ENCODE measurements at regions not wholly inside any gene's neighbourhood (a gene's known extent, or its start where the extent isn't known, plus 50 kb on each side); places are given as distances from the start of the nearest gene placed in this dataset.
"Not testable (repeated sequence)": the region's sequence is repeated elsewhere in the genome, so short reads cannot be mapped to it uniquely, and the experiment has no call there.

DNA sequence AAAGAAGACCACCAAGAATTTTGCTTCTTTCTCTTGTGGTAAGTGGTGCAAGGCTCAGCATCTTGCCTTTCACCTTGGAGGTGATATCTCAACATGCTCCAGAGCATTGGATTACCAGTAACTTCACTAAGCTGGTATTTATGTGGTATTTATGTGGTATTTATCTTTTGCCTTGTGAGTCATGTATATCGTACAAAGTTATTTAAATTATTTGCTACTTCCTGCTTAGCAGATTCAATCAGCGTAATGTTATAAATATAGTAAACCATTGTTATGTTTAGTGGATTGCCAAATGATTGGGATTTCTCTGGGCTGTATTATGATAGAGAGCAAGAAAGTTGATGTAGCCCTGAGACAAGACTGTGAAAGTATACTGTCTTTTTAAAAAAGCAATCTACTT, 366.4 kb downstream of the IPO8 start:
- no peak for DNase-seq

- no peak for DNase-seq
Measured at GRCh38 chr12:30323008-30323407, 372.7 kb downstream of the IPO8 start.

DNA sequence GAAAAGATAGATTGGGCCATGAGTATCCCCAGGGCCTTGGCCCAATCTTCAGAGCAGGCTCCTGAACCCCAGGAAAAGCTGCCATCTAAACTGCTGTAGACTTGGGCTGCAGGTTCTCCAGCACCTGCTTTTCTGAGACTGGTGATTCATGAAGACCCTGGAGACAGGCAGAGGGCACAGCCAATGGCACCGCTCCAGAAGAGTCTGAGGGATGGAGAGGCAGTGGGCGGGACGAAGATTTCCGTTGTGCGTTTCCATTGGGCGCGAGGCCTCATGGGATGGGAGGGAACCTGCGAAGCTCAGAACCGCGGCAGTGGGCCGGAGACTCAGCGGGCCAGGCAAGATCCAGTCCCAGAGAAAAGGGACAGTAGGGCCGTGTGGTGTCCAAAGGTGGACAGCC, 375.1 kb downstream of the IPO8 start:
- DNase-seq = no peak

- no peak for DNase-seq
Measured at GRCh38 chr12:30314506-30315100, 381.1 kb downstream of the IPO8 start.

DNA sequence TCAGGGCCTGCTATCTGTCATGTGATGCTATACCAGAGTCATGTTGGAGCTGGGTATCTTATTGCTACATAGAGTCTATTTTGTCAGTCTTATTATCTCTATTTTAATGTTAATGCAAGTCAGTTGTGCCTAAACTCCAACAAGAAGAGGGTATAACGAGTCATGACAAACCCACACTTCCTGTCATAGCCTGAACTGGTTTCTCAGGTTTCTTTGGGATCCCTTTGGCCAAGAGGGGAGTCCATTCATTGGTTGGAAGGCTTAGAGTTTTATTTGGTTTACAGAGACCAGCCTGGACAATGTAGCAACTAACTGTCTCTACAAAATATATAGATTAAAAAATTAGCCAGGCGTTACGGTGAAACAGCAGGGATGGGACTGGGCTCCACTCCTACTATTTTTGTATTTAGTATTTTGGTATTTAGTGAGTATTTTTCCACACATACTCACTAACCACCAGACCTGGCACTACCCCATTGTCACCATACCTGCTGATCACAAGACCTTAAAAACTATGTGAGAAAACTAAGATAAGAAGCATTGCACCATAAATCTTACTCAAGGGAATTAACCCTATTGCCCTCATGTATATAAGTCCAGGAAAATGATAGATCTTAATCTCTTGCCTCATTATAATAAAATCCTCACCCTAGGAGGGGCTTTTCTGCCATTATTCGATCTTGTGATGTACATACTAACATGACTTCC, 387.5 kb downstream of the IPO8 start:
- no peak for DNase-seq

DNA sequence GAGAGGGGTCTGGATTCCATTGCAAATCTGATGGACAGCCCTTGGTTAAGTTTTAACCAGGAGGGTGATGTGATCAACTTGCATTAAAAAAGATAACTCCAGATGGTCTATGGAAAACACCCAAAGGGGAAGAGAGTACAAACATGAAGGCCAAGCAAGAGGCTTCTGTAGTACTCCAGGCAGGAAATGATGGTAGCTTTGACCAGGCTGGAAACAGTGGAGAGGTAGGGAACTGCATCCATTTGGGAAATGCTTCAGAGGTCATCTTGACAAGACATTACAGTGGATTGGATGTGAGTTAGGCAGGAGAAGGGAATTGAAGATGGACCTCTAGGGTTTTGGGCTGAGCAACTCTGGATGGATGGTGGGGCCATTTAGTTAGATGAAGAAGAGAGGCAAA, 391.1 kb downstream of the IPO8 start:
- DNase-seq = no peak

- DNase-seq = no peak
Measured at GRCh38 chr12:30301291-30301690, 394.4 kb downstream of the IPO8 start.

DNA sequence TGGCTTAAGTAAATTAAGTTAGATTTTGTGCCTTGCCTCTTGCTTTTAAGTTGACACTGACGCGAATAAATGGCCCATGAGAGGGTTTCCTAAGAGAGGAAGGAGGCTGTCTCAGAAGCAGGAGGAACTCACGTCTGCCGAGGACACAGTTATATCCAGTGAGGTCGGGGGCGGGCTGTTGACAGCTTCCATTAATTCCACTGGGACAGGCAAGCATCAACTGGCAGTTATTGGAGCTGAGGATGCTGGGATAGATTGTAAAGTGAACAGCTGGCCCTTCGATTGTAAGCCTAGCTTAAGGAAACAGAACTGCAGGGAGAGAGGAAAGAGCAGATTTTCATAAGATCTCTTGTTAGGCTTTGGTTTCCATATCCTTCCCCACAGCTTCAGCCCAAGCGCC, 399.2 kb downstream of the IPO8 start:
- DNase-seq = no peak

- DNase-seq = peak in 1 of 4 experiments; percentile 1
Measured at GRCh38 chr12:30286345-30286926, 409.2 kb downstream of the IPO8 start.

- no peak for DNase-seq
Measured at GRCh38 chr12:30278401-30278800, 417.3 kb downstream of the IPO8 start.

GRCh38 chr12:30272515-30272914, 423.2 kb downstream of the IPO8 start:
- DNase-seq = not testable (repeated sequence)

DNA sequence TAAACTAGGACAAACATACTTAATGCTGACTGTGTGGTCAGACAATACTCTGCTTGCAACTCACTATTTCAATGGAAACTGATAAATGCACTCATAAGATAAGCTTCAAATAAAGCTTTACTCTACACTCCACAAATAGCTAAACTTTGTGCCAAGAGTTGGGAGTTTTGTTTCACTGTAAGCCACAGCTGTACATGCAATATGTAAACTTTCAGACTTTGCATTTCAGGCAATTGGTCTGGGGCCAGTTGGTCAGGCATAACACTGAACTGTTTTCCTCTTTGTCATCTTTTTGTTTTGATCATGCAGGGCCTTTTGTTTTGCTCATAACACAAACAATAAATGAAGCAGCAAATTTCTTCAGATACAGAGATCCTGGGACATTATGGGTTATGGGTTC, 426.2 kb downstream of the IPO8 start:
- no peak for DNase-seq

DNA sequence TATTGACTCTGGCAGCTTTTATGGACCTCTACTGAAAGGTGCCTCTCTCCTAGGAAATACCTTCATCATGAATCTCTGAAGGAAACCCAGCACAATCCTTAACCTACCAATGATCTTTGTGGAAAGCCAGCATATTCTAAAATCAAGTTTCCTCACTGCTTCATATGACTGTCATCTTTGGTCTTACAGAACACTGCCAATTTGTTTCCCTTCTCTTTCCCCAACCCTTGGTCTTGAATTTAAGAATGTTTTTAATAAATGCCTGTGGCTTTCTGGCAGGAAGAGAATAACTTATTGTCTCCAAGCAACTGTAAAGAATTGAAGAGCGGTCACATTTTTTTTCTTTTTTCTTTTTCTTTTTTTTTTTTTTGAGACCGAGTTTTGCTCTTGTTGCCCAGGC, 427.6 kb downstream of the IPO8 start:
- no peak for DNase-seq

- no peak for DNase-seq
Measured at GRCh38 chr12:30263434-30263833, 432.2 kb downstream of the IPO8 start.

- no peak for DNase-seq
Measured at GRCh38 chr12:30257618-30258017, 438.1 kb downstream of the IPO8 start.

DNA sequence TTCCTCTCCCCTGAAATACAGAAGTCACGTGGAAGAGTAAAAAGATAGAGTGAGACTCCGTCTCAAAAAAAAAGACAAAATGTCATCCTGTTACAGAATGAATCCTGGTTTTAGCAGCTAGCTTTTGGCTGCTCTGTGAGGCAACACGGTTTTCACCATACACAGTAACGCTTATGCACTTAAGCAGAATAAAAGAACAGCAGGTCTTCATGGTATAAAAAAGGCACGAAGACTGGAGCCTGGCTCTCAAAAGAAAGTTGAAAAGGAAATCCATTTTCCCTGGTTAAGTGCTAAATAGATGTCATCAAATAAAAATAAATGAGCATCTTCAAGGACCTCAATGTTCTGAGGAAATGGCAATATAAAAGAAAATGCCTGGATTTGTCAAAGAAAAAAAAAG, 444.1 kb downstream of the IPO8 start:
- no peak for DNase-seq

GRCh38 chr12:30243426-30243825, 452.2 kb downstream of the IPO8 start:
- no peak for DNase-seq

- no peak for DNase-seq
Measured at GRCh38 chr12:30219047-30219446, 435.3 kb upstream of the TMTC1 start.

DNA sequence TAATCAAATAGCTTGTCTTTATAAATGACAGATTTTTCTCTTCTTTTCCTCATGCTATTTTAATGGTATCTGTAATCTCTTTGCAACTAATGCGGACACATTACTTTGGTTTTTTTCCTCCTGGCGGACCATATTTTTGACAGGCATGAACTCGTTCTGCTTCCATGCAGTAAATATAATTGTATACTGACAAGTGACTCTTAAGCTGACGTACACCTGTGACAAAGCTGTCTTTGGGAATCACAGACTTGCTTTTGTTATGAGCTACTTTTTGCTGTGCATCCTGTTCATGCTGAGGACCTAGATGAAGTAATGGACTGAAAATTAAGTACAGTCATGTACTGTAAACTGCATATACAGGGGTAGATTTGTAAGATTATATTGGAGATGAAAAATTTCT, 434.3 kb upstream of the TMTC1 start:
- DNase-seq = no peak

DNA sequence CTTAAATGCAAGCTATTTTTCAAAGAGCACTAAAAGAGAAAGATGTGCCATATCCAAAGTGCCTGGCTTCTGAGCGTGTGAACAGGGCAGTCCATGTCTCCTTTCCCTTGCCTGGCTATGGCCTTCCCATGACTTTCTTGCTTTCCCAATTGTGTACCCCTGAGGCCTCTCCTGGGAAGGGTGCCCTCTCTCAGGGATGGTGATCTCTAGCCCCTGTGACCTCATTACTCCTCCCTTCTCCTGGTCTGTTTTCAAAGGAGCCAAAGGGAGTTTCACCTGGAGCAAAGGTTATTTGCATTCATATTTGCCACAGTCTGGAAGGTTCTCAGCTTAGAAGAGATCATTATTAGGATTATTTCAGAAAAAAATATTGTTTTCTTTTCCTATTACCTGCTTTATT, 429.4 kb upstream of the TMTC1 start:
- no peak for DNase-seq

- no peak for DNase-seq
Measured at GRCh38 chr12:30211743-30212142, 428.0 kb upstream of the TMTC1 start.

- no peak for DNase-seq
Measured at GRCh38 chr12:30203981-30204380, 420.2 kb upstream of the TMTC1 start.

- DNase-seq = no peak
Measured at GRCh38 chr12:30202521-30203254, 418.9 kb upstream of the TMTC1 start.
